Liver (tissue), 8 donors: ENCODE measurements at regions not wholly inside any gene's neighbourhood (a gene's known extent, or its start where the extent isn't known, plus 50 kb on each side); places are given as distances from the start of the nearest gene placed in this dataset.

ENCODE experiments used
- DNase-seq: peaks from one replicate; pipeline ENCODE4 v3.0.0-alpha.2; 2017; ENCODE audit warnings: low spot score
- H3K27ac ChIP-seq, 2 donors: one replicate each; pipeline ENCODE4 v1.7.0; 2013; ENCODE audit warnings: inconsistent platforms in 2 of 2, low read length in 2 of 2, control low read depth in 1 of 2, low read depth in 1 of 2, mild to moderate bottlenecking in 1 of 2
- H3K27me3 ChIP-seq, 4 donors: one replicate each; pipeline versions ENCODE4 v1.6.1 to v1.7.0; 2013; ENCODE audit warnings: low read length in 3 of 4, inconsistent platforms in 1 of 4, mild to moderate bottlenecking in 1 of 4, moderate library complexity in 1 of 4; ENCODE audit not compliant: control insufficient read depth in 4 of 4, insufficient read depth in 4 of 4
- H3K36me3 ChIP-seq, 4 donors: one replicate each; pipeline versions ENCODE4 v1.6.1 to v1.7.0; 2013; ENCODE audit warnings: low read length in 3 of 4, mild to moderate bottlenecking in 3 of 4, low read depth in 1 of 4, moderate library complexity in 1 of 4; ENCODE audit not compliant: control insufficient read depth in 4 of 4, insufficient read depth in 3 of 4
- H3K4me1 ChIP-seq, 4 donors: one replicate each; pipeline versions ENCODE4 v1.6.1 to v1.7.0; 2013; ENCODE audit warnings: low read length in 3 of 4, mild to moderate bottlenecking in 3 of 4, moderate library complexity in 1 of 4; ENCODE audit not compliant: control insufficient read depth in 4 of 4, insufficient read depth in 4 of 4
- H3K4me3 ChIP-seq, 3 donors: one replicate each; pipeline versions ENCODE4 v1.6.1 to v1.7.0; 2013; ENCODE audit warnings: low read length in 3 of 3, control low read depth in 1 of 3, low read depth in 1 of 3, mild to moderate bottlenecking in 1 of 3
- H3K9ac ChIP-seq, 2 donors: one replicate each; pipeline ENCODE4 v1.7.0; 2013; ENCODE audit warnings: low read length in 2 of 2, mild to moderate bottlenecking in 2 of 2, moderate library complexity in 2 of 2, control low read depth in 1 of 2, low read depth in 1 of 2
- H3K9me3 ChIP-seq, 4 donors: one replicate each; pipeline versions ENCODE4 v1.6.1 to v1.7.0; 2013; ENCODE audit warnings: low read length in 3 of 4; ENCODE audit not compliant: control insufficient read depth in 4 of 4
- EGR1 ChIP-seq, 2 donors: IDR thresholded peaks; 2 replicates each; pipeline ENCODE4 v1.6.1; 2016 to 2018; ENCODE audit warnings: antibody characterized with exemption in 2 of 2, low read depth in 2 of 2
- FOXA1 ChIP-seq: IDR thresholded peaks from 2 replicates; pipeline ENCODE4 v1.6.1; 2016; ENCODE audit warnings: antibody characterized with exemption
- GABPA ChIP-seq, 2 donors: IDR thresholded peaks in 1 of 2; conservative IDR thresholded peaks in 1 of 2; 2 replicates each; pipeline ENCODE4 v1.6.1; 2016; ENCODE audit warnings: antibody characterized with exemption in 2 of 2, mild to moderate bottlenecking in 1 of 2, moderate library complexity in 1 of 2
- HNF4A ChIP-seq, 2 donors: conservative IDR thresholded peaks; 2 replicates each; pipeline ENCODE4 v1.6.1; 2016; ENCODE audit warnings: antibody characterized with exemption in 2 of 2, mild to moderate bottlenecking in 2 of 2
- HNF4G ChIP-seq: IDR thresholded peaks from 2 replicates; pipeline ENCODE4 v1.6.1; 2016; ENCODE audit warnings: antibody characterized with exemption
- JUND ChIP-seq, 2 donors: IDR thresholded peaks; 2 replicates each; pipeline ENCODE4 v1.6.1; 2016; ENCODE audit warnings: antibody characterized with exemption in 2 of 2
- NR2F2 ChIP-seq: IDR thresholded peaks from 2 replicates; pipeline ENCODE4 v1.6.1; 2016; ENCODE audit warnings: antibody characterized with exemption
- RAD21 ChIP-seq, 2 donors: IDR thresholded peaks; 2 replicates each; pipeline ENCODE4 v1.6.1; 2016; ENCODE audit warnings: antibody characterized with exemption in 2 of 2, mild to moderate bottlenecking in 2 of 2
- RXRA ChIP-seq, 2 donors: IDR thresholded peaks; 2 replicates each; pipeline ENCODE4 v1.6.1; 2017 to 2018; ENCODE audit warnings: antibody characterized with exemption in 2 of 2, mild to moderate bottlenecking in 1 of 2
- SP1 ChIP-seq: IDR thresholded peaks from 2 replicates; pipeline ENCODE4 v1.6.1; 2018; ENCODE audit warnings: antibody characterized with exemption, mild to moderate bottlenecking
- TAF1 ChIP-seq: conservative IDR thresholded peaks from 2 replicates; pipeline ENCODE4 v1.6.1; 2016; ENCODE audit warnings: antibody characterized with exemption, mild to moderate bottlenecking
- YY1 ChIP-seq: IDR thresholded peaks from 2 replicates; pipeline ENCODE4 v1.6.1; 2016; ENCODE audit warnings: antibody characterized with exemption, mild to moderate bottlenecking
- WGBS: extraction: QIAGEN DNeasy Blood & Tissue Kit; methylation state at CpG from one replicate; pipeline ENCODE4 v1.1.7; 2013; 5-methylcytosine and 5-hydroxymethylcytosine counted together
- TF ChIP-seq, protein P1 (sequence below): IDR thresholded peaks from 2 replicates; pipeline ENCODE4 v1.6.1; 2016; ENCODE audit warnings: antibody characterized with exemption, mild to moderate bottlenecking
- TF ChIP-seq, protein P2 (sequence below): IDR thresholded peaks from 2 replicates; pipeline ENCODE4 v1.6.1; 2016; ENCODE audit warnings: antibody characterized with exemption
- TF ChIP-seq, protein P3 (sequence below): IDR thresholded peaks from 2 replicates; pipeline ENCODE4 v1.6.1; 2016; ENCODE audit warnings: antibody characterized with exemption
- TF ChIP-seq, protein P4 (sequence below): IDR thresholded peaks from 2 replicates; pipeline ENCODE4 v1.6.1; 2016; ENCODE audit warnings: antibody characterized with exemption
- TF ChIP-seq, protein P5 (sequence below): fragments of 150-350 bp; IDR thresholded peaks from 2 replicates; pipeline ENCODE4 v1.5.1; 2017; ENCODE audit warnings: improper control_type of control experiment, low read depth, low read length; ENCODE audit not compliant: missing input control
- donor health status: healthy.
- donor health status: healthy.
- donor health status: healthy.
- donor health status: healthy.
- donor health status: healthy.

DNA sequence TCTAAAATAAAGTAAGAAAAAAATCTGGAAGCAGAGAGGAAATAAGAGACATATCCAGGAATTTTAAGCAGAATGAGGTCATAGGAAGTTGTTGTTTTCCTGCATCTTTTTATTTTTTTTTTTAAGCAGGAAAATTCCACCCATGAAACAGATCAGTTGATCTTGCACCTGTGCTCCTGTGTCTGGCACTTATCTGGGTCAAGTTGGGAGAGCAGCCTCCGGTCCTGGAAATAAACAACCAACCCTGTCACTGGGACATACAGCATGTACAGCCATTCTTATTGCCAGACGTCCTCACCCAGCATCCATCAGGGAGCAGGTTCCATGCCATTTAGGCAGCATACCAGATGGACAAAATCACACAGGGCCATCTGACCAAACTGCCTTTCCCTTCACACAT, 266.0 kb upstream of the BTG1 start:
- H3K9ac ChIP-seq = no peak overlapping the region
- H3K36me3 ChIP-seq = no peaks in the 10 kb centered on the region
- 75% methylated on average over 2 of the region's 2 CpGs for whole genome bisulfite sequencing
- no peak overlapping the region for H3K27ac ChIP-seq
- H3K27me3 ChIP-seq = no peaks in the 10 kb centered on the region
- no peaks in the 10 kb centered on the region for H3K9me3 ChIP-seq
- peaks cover 0 to 3% (median 0%) of the 10 kb centered on the region in 4 donors for H3K4me1 ChIP-seq
- no peak for DNase-seq
- no peak overlapping the region for H3K4me3 ChIP-seq
- no peak for TF ChIP-seq EGR1 (IDR thresholded peaks at IDR 0.05; ENCODE audit: low read depth in 2 of 2)
- TF ChIP-seq FOXA1 = no peak
- no peak for TF ChIP-seq GABPA (IDR thresholded peaks at IDR 0.05 in 1 of 2, conservative IDR thresholded peaks at IDR 0.05 in 1 of 2)
- TF ChIP-seq TAF1 = no peak
- no peak for TF ChIP-seq JUND (IDR thresholded peaks at IDR 0.05)
- TF ChIP-seq, protein P1, sequence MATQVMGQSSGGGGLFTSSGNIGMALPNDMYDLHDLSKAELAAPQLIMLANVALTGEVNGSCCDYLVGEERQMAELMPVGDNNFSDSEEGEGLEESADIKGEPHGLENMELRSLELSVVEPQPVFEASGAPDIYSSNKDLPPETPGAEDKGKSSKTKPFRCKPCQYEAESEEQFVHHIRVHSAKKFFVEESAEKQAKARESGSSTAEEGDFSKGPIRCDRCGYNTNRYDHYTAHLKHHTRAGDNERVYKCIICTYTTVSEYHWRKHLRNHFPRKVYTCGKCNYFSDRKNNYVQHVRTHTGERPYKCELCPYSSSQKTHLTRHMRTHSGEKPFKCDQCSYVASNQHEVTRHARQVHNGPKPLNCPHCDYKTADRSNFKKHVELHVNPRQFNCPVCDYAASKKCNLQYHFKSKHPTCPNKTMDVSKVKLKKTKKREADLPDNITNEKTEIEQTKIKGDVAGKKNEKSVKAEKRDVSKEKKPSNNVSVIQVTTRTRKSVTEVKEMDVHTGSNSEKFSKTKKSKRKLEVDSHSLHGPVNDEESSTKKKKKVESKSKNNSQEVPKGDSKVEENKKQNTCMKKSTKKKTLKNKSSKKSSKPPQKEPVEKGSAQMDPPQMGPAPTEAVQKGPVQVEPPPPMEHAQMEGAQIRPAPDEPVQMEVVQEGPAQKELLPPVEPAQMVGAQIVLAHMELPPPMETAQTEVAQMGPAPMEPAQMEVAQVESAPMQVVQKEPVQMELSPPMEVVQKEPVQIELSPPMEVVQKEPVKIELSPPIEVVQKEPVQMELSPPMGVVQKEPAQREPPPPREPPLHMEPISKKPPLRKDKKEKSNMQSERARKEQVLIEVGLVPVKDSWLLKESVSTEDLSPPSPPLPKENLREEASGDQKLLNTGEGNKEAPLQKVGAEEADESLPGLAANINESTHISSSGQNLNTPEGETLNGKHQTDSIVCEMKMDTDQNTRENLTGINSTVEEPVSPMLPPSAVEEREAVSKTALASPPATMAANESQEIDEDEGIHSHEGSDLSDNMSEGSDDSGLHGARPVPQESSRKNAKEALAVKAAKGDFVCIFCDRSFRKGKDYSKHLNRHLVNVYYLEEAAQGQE = no peak
- TF ChIP-seq, protein P2, sequence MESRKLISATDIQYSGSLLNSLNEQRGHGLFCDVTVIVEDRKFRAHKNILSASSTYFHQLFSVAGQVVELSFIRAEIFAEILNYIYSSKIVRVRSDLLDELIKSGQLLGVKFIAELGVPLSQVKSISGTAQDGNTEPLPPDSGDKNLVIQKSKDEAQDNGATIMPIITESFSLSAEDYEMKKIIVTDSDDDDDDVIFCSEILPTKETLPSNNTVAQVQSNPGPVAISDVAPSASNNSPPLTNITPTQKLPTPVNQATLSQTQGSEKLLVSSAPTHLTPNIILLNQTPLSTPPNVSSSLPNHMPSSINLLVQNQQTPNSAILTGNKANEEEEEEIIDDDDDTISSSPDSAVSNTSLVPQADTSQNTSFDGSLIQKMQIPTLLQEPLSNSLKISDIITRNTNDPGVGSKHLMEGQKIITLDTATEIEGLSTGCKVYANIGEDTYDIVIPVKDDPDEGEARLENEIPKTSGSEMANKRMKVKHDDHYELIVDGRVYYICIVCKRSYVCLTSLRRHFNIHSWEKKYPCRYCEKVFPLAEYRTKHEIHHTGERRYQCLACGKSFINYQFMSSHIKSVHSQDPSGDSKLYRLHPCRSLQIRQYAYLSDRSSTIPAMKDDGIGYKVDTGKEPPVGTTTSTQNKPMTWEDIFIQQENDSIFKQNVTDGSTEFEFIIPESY = no peak
- TF ChIP-seq, protein P3, sequence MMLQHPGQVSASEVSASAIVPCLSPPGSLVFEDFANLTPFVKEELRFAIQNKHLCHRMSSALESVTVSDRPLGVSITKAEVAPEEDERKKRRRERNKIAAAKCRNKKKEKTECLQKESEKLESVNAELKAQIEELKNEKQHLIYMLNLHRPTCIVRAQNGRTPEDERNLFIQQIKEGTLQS = no peak
- TF ChIP-seq HNF4G = no peak
- TF ChIP-seq HNF4A (conservative IDR thresholded peaks at IDR 0.05) = no peak
- TF ChIP-seq NR2F2 = no peak
- no peak for TF ChIP-seq YY1
- no peak for TF ChIP-seq RAD21 (IDR thresholded peaks at IDR 0.05)
- no peak for TF ChIP-seq RXRA (IDR thresholded peaks at IDR 0.05)
- TF ChIP-seq, protein P4, sequence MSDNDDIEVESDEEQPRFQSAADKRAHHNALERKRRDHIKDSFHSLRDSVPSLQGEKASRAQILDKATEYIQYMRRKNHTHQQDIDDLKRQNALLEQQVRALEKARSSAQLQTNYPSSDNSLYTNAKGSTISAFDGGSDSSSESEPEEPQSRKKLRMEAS = no peak
- TF ChIP-seq, protein P5, sequence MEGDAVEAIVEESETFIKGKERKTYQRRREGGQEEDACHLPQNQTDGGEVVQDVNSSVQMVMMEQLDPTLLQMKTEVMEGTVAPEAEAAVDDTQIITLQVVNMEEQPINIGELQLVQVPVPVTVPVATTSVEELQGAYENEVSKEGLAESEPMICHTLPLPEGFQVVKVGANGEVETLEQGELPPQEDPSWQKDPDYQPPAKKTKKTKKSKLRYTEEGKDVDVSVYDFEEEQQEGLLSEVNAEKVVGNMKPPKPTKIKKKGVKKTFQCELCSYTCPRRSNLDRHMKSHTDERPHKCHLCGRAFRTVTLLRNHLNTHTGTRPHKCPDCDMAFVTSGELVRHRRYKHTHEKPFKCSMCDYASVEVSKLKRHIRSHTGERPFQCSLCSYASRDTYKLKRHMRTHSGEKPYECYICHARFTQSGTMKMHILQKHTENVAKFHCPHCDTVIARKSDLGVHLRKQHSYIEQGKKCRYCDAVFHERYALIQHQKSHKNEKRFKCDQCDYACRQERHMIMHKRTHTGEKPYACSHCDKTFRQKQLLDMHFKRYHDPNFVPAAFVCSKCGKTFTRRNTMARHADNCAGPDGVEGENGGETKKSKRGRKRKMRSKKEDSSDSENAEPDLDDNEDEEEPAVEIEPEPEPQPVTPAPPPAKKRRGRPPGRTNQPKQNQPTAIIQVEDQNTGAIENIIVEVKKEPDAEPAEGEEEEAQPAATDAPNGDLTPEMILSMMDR = no peak
- TF ChIP-seq SP1 = no peak
